ENCODE measurements at regions not wholly inside any gene's neighbourhood (a gene's known extent, or its start where the extent isn't known, plus 50 kb on each side); places are given as distances from the start of the nearest gene placed in this dataset.

DNA sequence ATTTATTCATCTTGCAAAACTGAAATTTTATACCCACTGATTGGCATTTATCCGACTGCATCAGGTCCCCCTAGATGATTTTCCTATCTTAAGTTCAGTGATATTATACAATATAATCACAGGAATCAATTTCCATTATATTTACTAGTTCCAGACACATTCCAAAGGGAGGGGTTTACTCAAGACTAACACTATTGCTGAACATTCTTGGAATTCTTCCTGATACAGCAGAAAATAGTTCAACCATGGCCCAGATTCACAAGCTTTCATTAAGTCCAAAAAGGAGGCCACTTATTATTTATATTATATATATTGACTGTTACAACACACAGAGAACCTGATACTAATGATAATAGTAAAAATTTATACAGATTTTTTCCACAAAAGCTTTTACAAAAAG, 2353.6 kb downstream of the PCDH7 start:
- TF ChIP-seq, protein P1, sequence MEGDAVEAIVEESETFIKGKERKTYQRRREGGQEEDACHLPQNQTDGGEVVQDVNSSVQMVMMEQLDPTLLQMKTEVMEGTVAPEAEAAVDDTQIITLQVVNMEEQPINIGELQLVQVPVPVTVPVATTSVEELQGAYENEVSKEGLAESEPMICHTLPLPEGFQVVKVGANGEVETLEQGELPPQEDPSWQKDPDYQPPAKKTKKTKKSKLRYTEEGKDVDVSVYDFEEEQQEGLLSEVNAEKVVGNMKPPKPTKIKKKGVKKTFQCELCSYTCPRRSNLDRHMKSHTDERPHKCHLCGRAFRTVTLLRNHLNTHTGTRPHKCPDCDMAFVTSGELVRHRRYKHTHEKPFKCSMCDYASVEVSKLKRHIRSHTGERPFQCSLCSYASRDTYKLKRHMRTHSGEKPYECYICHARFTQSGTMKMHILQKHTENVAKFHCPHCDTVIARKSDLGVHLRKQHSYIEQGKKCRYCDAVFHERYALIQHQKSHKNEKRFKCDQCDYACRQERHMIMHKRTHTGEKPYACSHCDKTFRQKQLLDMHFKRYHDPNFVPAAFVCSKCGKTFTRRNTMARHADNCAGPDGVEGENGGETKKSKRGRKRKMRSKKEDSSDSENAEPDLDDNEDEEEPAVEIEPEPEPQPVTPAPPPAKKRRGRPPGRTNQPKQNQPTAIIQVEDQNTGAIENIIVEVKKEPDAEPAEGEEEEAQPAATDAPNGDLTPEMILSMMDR (IDR thresholded peaks at IDR 0.05): no peak
- no peak for TF ChIP-seq POLR2AphosphoS5 (IDR thresholded peaks at IDR 0.05)
- TF ChIP-seq POLR2A (IDR thresholded peaks at IDR 0.05; ENCODE audit: low read depth): no peak
- TF ChIP-seq EP300 (IDR thresholded peaks at IDR 0.05): no peak
